GM19240 (cell line): ENCODE measurements at regions not wholly inside any gene's neighbourhood (a gene's known extent, or its start where the extent isn't known, plus 50 kb on each side); places are given as distances from the start of the nearest gene placed in this dataset.

Source experiments
- DNase-seq: peaks from one replicate; pipeline ENCODE4 v3.0.0; 2011; ENCODE audit warnings: low spot score; ENCODE audit not compliant: insufficient read length

GRCh38 chr4:181949704-181950312, 293.4 kb upstream of the TENM3 start:
- DNase-seq, result no peak

GRCh38 chr4:181950372-181951127, 292.7 kb upstream of the TENM3 start:
- DNase-seq, result no peak

- DNase-seq, result no peak
Measured at GRCh38 chr4:181951265-181951664, 291.9 kb upstream of the TENM3 start.

- DNase-seq, result no peak
Measured at GRCh38 chr4:181952478-181952877, 290.7 kb upstream of the TENM3 start.

- no peak for DNase-seq
Measured at GRCh38 chr4:181956512-181956911, 286.7 kb upstream of the TENM3 start.

GRCh38 chr4:181957088-181957487, 286.1 kb upstream of the TENM3 start:
- no peak for DNase-seq

- DNase-seq, result no peak
Measured at GRCh38 chr4:181958446-181958845, 284.8 kb upstream of the TENM3 start.

- no peak for DNase-seq
Measured at GRCh38 chr4:181959121-181959520, 284.1 kb upstream of the TENM3 start.

- DNase-seq, result no peak
Measured at GRCh38 chr4:181960384-181960783, 282.8 kb upstream of the TENM3 start.

GRCh38 chr4:181962321-181962720, 280.9 kb upstream of the TENM3 start:
- no peak for DNase-seq

- no peak for DNase-seq
Measured at GRCh38 chr4:181964731-181965130, 278.5 kb upstream of the TENM3 start.

GRCh38 chr4:181966104-181966551, 277.1 kb upstream of the TENM3 start:
- DNase-seq, result no peak

GRCh38 chr4:181967401-181967800, 275.8 kb upstream of the TENM3 start:
- no peak for DNase-seq

- no peak for DNase-seq
Measured at GRCh38 chr4:181968371-181968770, 274.8 kb upstream of the TENM3 start.

- DNase-seq, result no peak
Measured at GRCh38 chr4:181969151-181969550, 274.1 kb upstream of the TENM3 start.

GRCh38 chr4:181970366-181970765, 272.8 kb upstream of the TENM3 start:
- DNase-seq, result no peak

GRCh38 chr4:181971411-181971810, 271.8 kb upstream of the TENM3 start:
- DNase-seq, result no peak

- DNase-seq, result no peak
Measured at GRCh38 chr4:181971973-181972372, 271.2 kb upstream of the TENM3 start.

GRCh38 chr4:181976764-181977163, 266.4 kb upstream of the TENM3 start:
- no peak for DNase-seq

- DNase-seq, result no peak
Measured at GRCh38 chr4:181982437-181982836, 260.8 kb upstream of the TENM3 start.

GRCh38 chr4:181982856-181983255, 260.3 kb upstream of the TENM3 start:
- no peak for DNase-seq

- DNase-seq, result no peak
Measured at GRCh38 chr4:181987392-181987791, 255.8 kb upstream of the TENM3 start.

- no peak for DNase-seq
Measured at GRCh38 chr4:181989071-181989470, 254.1 kb upstream of the TENM3 start.
